Adrenal gland (tissue), 9 donors: ENCODE measurements at regions not wholly inside any gene's neighbourhood (a gene's known extent, or its start where the extent isn't known, plus 50 kb on each side); places are given as distances from the start of the nearest gene placed in this dataset.

Experiments
- DNase-seq, 7 donors: peaks; one replicate each; pipeline ENCODE4 v3.0.0-alpha.2; 2019 to 2020
- H3K27ac ChIP-seq, 5 donors: fragments of 200-600 bp; sonication (generic) in 4 of 5; 1 replicate in 3 of 5; 2 replicates in 2 of 5; pipeline versions ENCODE4 v1.5.1 to v1.8.0; 2016 to 2020; ENCODE audit warnings: mild to moderate bottlenecking in 1 of 5
- H3K27me3 ChIP-seq: fragments of 200-600 bp; 2 replicates; pipeline ENCODE4 v1.8.0; 2021
- H3K36me3 ChIP-seq, 2 donors: fragments of 200-600 bp; replicated peaks in 1 of 2; 1 replicate in 1 of 2; 2 replicates in 1 of 2; pipeline versions ENCODE4 v1.5.1 to v1.8.0; 2018 to 2022
- H3K4me1 ChIP-seq, 2 donors: fragments of 200-600 bp; replicated peaks in 1 of 2; 1 replicate in 1 of 2; 2 replicates in 1 of 2; pipeline versions ENCODE4 v1.5.1 to v1.8.0; 2018 to 2021
- H3K4me3 ChIP-seq, 4 donors: fragments of 200-600 bp; sonication (generic) in 3 of 4; one replicate each; pipeline ENCODE4 v1.5.1; 2016 to 2018
- H3K9me3 ChIP-seq, 3 donors: fragments of 200-600 bp; sonication (generic) in 1 of 3; replicated peaks in 1 of 3; 1 replicate in 2 of 3; 2 replicates in 1 of 3; pipeline versions ENCODE4 v1.5.1 to v1.8.0; 2016 to 2021
- POLR2A ChIP-seq, 2 donors: fragments of 450-650 bp; IDR thresholded peaks; one replicate each; pipeline ENCODE4 v1.6.1; 2017; ENCODE audit warnings: antibody characterized with exemption in 2 of 2, mild to moderate bottlenecking in 2 of 2, moderate library complexity in 1 of 2
- WGBS, 4 donors: extraction: QIAGEN DNeasy Blood & Tissue Kit in 2 of 4; methylation state at CpG; one replicate each; pipeline versions ENCODE4 v1.1.5 to v1.1.7; 2013 to 2017; 5-methylcytosine and 5-hydroxymethylcytosine counted together
- intact Hi-C, 2 donors: fragments of 100-400 bp; cut with DNase I; formaldehyde crosslinking; loops; one replicate each; pipeline versions ENCODE4 v1.14.1 to v1.15.0; 2022 to 2023
- TF ChIP-seq, protein P1 (sequence below), 6 experiments: fragments of 450-650 bp in 4 of 6; fragments of 200-600 bp in 2 of 6; sonication (generic) in 1 of 6; IDR thresholded peaks; 1 replicate in 5 of 6; 2 replicates in 1 of 6; pipeline versions ENCODE4 v1.5.1 to v1.8.0; 2016 to 2021; ENCODE audit warnings: antibody characterized with exemption in 6 of 6, mild to moderate bottlenecking in 2 of 6, moderate library complexity in 1 of 6
- donor health status: healthy with polysubstance abuse.
- donor health status: Bipolar disorder and iron deficiency.
- donor health status: DM: yes; HTN: yes; CAD: no.
- donor health status: DM: no; HTN: no; CAD: no.
- donor health status: DM: no; HTN: no; CAD: no.

- WGBS, 4 donors = 54 to 78% (median 63%) methylated on average over 4 of the region's 4 CpGs
- DNase-seq = no peak
- no peak for TF ChIP-seq POLR2A (IDR thresholded peaks at IDR 0.05)
- TF ChIP-seq, protein P1, sequence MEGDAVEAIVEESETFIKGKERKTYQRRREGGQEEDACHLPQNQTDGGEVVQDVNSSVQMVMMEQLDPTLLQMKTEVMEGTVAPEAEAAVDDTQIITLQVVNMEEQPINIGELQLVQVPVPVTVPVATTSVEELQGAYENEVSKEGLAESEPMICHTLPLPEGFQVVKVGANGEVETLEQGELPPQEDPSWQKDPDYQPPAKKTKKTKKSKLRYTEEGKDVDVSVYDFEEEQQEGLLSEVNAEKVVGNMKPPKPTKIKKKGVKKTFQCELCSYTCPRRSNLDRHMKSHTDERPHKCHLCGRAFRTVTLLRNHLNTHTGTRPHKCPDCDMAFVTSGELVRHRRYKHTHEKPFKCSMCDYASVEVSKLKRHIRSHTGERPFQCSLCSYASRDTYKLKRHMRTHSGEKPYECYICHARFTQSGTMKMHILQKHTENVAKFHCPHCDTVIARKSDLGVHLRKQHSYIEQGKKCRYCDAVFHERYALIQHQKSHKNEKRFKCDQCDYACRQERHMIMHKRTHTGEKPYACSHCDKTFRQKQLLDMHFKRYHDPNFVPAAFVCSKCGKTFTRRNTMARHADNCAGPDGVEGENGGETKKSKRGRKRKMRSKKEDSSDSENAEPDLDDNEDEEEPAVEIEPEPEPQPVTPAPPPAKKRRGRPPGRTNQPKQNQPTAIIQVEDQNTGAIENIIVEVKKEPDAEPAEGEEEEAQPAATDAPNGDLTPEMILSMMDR (IDR thresholded peaks at IDR 0.05) = no peak
Observed at GRCh38 chr16:63530974-63531373, 1494.7 kb upstream of the CDH8 start.

DNA sequence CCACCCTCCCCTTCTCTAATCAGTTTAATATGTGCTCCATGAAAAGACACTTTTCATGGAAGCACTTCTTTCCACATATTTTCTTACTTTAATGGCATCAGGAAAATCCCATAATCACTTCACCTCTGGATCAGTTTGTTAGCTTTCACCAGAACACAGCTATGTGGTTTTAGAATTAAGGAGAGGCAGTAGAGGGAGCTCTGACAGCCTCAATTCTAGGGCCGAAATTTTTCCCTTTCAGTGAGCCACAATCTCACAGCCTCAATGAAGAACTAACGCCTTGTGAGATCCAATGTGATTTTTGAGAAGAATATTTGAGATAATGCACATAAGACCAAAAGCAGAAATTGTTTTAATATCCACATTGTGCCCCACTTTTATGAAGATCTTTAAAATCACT, 1494.0 kb upstream of the CDH8 start:
- intact Hi-C loops = no loop called here
- WGBS, 4 donors = 48 to 53% (median 51%) methylated on average over 2 of the region's 2 CpGs

More at GRCh38 chr16:63530974-63531373, 1494.7 kb upstream of the CDH8 start:
- H3K36me3 ChIP-seq = no peaks in the 10 kb centered on the region
- H3K27me3 ChIP-seq = no peaks in the 10 kb centered on the region
- no peak overlapping the region for H3K27ac ChIP-seq
- no peaks in the 10 kb centered on the region for H3K9me3 ChIP-seq
- intact Hi-C loops = no loop called here
- no peaks in the 10 kb centered on the region for H3K4me1 ChIP-seq
- no peak overlapping the region for H3K4me3 ChIP-seq

DNA sequence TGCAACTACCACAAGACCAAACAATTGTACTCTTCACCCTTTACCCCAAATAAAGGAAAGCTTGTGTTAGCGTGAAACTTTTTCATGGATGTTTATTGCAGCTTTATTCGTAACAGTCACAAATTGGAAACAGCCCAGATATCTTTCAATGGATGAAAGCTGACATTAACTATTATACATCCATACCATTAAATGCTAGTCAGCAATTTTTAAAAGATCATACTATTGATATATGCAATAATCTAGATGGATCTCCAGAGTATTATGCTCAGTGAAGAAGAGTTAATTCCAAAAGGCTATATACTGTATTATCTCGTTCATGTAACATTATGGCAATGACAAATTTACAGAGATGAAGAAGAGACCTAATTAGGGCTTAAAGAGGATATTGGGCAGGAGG, 1491.2 kb upstream of the CDH8 start:
- TF ChIP-seq POLR2A (IDR thresholded peaks at IDR 0.05) = no peak
- TF ChIP-seq, protein P1 (IDR thresholded peaks at IDR 0.05) = no peak
- Histone ChIP-seq H3K27ac (no peak overlapping the region), H3K27me3 (no peaks in the 10 kb centered on the region), H3K9me3 (no peaks in the 10 kb centered on the region), H3K4me1 (no peaks in the 10 kb centered on the region), H3K36me3 (no peaks in the 10 kb centered on the region), H3K4me3 (no peak overlapping the region)
- no peak for DNase-seq
- 69 to 82% (median 80%) methylated on average over 3 of the region's 3 CpGs for WGBS, 4 donors
- intact Hi-C loops = no loop called here

More for the DNA sequence above, 1494.0 kb upstream of the CDH8 start:
- Histone ChIP-seq H3K4me3 (no peak overlapping the region), H3K36me3 (no peaks in the 10 kb centered on the region), H3K27me3 (no peaks in the 10 kb centered on the region), H3K27ac (no peak overlapping the region), H3K4me1 (no peaks in the 10 kb centered on the region), H3K9me3 (no peaks in the 10 kb centered on the region)
- DNase-seq = no peak
- TF ChIP-seq, protein P1 (IDR thresholded peaks at IDR 0.05) = no peak
- TF ChIP-seq POLR2A (IDR thresholded peaks at IDR 0.05) = no peak

DNA sequence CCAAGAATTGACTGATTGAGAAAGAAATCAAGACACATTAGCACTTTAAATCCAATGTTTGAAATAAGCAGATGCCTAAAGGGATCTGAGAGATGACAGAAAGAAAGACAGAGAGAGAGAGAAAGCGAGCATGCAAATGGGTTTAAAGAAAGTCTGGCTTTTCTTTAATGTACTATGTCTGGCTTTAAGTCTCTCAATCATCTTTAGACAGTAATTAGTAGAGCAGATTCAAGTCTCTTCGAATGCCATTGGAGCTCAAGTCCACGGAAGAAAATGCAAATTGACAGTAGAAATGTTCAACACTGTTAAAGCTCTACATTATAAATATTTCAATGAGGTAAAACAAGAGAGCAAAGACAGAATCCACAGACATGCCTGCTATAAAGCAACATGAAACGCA, 1480.2 kb upstream of the CDH8 start:
- H3K27ac ChIP-seq = no peak overlapping the region
- intact Hi-C loops = no loop called here
- WGBS, 4 donors = 75 to 86% (median 83%) methylated on average over 4 of the region's 4 CpGs
- TF ChIP-seq, protein P1 (IDR thresholded peaks at IDR 0.05) = no peak
- TF ChIP-seq POLR2A (IDR thresholded peaks at IDR 0.05) = no peak
- DNase-seq = no peak
- H3K4me3 ChIP-seq = no peak overlapping the region
- H3K4me1 ChIP-seq = no peaks in the 10 kb centered on the region
- H3K9me3 ChIP-seq = no peaks in the 10 kb centered on the region
- H3K27me3 ChIP-seq = no peaks in the 10 kb centered on the region
- H3K36me3 ChIP-seq = no peaks in the 10 kb centered on the region
